ENCODE measurements at regions not wholly inside any gene's neighbourhood (a gene's known extent, or its start where the extent isn't known, plus 50 kb on each side); places are given as distances from the start of the nearest gene placed in this dataset.
"Not testable (repeated sequence)": the region's sequence is repeated elsewhere in the genome, so short reads cannot be mapped to it uniquely, and the experiment has no call there.

DNA sequence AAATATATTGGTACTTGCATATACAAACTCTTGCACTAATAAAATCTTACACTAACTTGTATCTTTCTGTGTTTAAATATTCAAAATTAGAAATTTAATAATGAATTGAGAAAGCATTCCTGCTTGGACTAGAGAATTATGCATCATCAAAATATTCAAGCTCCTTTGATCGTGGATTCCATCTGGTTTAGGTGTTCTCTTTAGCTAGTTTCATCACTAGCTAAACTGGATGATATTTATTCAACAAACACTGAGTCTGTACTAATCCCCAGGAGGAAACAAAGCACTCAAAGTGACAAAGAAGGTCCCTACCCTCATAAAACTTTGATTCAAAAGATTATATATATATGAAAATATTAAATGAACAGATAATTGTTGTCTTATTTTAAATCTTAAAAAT, 1360.9 kb upstream of the ALCAM start:
- Mint-ChIP-seq H3K9me3 (no peaks in the 10 kb centered on the region), H3K36me3 (no peaks in the 10 kb centered on the region), H3K27ac (no peak overlapping the region), H3K4me1 (ENCODE audit: unreplicated experiment) (no peaks in the 10 kb centered on the region), H3K27me3 (no peaks in the 10 kb centered on the region), H3K4me3 (no peak overlapping the region)
- no peak for DNase-seq (ENCODE audit: extremely low spot score, unreplicated experiment)
- TF ChIP-seq, protein P1, sequence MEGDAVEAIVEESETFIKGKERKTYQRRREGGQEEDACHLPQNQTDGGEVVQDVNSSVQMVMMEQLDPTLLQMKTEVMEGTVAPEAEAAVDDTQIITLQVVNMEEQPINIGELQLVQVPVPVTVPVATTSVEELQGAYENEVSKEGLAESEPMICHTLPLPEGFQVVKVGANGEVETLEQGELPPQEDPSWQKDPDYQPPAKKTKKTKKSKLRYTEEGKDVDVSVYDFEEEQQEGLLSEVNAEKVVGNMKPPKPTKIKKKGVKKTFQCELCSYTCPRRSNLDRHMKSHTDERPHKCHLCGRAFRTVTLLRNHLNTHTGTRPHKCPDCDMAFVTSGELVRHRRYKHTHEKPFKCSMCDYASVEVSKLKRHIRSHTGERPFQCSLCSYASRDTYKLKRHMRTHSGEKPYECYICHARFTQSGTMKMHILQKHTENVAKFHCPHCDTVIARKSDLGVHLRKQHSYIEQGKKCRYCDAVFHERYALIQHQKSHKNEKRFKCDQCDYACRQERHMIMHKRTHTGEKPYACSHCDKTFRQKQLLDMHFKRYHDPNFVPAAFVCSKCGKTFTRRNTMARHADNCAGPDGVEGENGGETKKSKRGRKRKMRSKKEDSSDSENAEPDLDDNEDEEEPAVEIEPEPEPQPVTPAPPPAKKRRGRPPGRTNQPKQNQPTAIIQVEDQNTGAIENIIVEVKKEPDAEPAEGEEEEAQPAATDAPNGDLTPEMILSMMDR (conservative IDR thresholded peaks at IDR 0.05), result no peak

DNA sequence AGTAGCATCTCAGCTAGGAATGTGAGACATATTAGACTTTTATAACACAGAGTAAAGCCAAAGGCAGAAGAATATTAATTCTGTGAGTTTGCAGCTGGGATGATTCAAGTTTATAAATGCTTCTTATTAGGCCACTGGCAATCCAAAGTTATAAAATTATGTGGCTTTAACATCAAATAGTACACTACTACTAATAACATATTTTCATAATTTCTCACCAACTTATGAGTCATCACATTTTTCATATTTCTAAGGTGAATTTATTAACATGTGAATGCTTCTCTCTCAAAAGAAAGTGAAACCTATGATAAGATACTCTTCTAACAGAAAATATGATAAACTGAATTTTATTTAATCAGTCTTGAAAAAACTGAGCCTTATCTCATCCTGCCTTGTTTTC, 1348.2 kb upstream of the ALCAM start:
- Mint-ChIP-seq H3K4me3 (no peak overlapping the region), H3K4me1 (ENCODE audit: unreplicated experiment) (no peaks in the 10 kb centered on the region), H3K27me3 (no peaks in the 10 kb centered on the region), H3K27ac (no peak overlapping the region), H3K36me3 (no peaks in the 10 kb centered on the region), H3K9me3 (no peaks in the 10 kb centered on the region)
- DNase-seq (ENCODE audit: extremely low spot score, unreplicated experiment), result no peak
- TF ChIP-seq, protein P1 (conservative IDR thresholded peaks at IDR 0.05), result no peak

DNA sequence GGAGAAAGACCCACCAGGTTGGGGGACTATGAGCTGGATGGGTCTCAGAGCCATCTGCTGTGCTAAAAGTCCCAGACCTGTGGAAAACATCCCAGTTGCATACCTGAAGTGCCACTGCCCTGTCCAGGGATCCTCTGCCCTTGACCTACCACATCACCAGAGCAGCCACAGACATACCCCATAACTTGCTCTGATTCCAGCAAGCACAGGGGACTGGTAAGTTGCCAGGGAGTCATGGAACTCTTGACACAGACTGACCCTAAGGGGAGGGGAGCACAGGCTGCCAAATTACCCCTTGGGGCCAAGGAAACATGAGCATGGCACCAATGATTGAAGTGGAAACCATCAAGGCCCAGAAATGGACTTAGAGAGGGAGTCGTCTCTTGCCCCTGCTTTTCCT, 1335.1 kb upstream of the ALCAM start:
- TF ChIP-seq, protein P1 (conservative IDR thresholded peaks at IDR 0.05), result no peak
- H3K4me3 Mint-ChIP-seq, result no peak overlapping the region
- H3K4me1 Mint-ChIP-seq (ENCODE audit: unreplicated experiment), result no peaks in the 10 kb centered on the region
- H3K27ac Mint-ChIP-seq, result no peak overlapping the region
- no peaks in the 10 kb centered on the region for H3K27me3 Mint-ChIP-seq
- H3K36me3 Mint-ChIP-seq, result no peaks in the 10 kb centered on the region
- DNase-seq (ENCODE audit: extremely low spot score, unreplicated experiment), result no peak
- peaks cover 6% of the 10 kb centered on the region for H3K9me3 Mint-ChIP-seq

DNA sequence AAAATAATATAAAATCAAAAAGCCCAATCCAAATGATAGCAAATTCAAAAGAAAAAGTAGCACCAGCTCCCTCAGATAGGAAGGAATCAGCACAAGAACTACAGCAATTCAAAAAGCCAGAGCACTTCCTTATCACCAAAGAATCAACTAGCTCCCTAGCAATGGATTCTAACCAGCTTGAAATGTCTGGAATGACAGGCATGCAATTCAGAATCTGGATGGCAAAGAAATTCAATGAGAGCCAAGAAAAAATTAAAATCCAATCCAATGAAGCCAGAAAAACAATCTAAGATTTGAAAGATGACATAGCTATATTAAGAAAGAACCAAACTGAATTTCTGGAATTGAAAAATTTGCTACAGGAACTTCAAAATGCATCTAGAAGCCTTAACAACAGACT, 1334.4 kb upstream of the ALCAM start:
- no peak for DNase-seq (ENCODE audit: extremely low spot score, unreplicated experiment)
- no peaks in the 10 kb centered on the region for H3K27me3 Mint-ChIP-seq
- H3K4me3 Mint-ChIP-seq, result no peak overlapping the region
- TF ChIP-seq, protein P1 (conservative IDR thresholded peaks at IDR 0.05), result no peak
- H3K9me3 Mint-ChIP-seq, result peaks cover 6% of the 10 kb centered on the region
- no peaks in the 10 kb centered on the region for H3K4me1 Mint-ChIP-seq (ENCODE audit: unreplicated experiment)
- no peak overlapping the region for H3K27ac Mint-ChIP-seq
- H3K36me3 Mint-ChIP-seq, result no peaks in the 10 kb centered on the region

DNA sequence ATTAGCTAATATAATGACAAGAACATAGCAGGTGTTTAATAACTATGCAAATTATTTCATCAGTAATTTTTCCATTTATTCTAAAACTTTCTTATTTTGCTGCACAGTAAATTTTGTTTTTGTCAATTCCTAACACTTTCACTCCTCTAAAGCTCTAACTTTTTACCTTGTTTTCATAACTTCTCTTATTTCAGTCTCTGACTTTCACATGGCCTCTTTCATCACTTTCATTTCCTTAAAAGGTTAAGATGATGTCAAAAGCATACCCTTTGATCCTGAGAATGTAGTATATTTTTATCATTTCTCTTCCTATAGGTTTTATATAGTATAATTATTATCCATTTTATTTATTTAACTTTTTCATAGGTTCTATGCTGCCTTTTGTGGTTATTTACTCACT, 1325.8 kb upstream of the ALCAM start:
- Mint-ChIP-seq H3K27me3 (no peaks in the 10 kb centered on the region), H3K4me3 (no peak overlapping the region), H3K4me1 (ENCODE audit: unreplicated experiment) (no peaks in the 10 kb centered on the region), H3K9me3 (no peaks in the 10 kb centered on the region), H3K27ac (no peak overlapping the region), H3K36me3 (no peaks in the 10 kb centered on the region)
- TF ChIP-seq, protein P1 (conservative IDR thresholded peaks at IDR 0.05), result no peak
- no peak for DNase-seq (ENCODE audit: extremely low spot score, unreplicated experiment)

DNA sequence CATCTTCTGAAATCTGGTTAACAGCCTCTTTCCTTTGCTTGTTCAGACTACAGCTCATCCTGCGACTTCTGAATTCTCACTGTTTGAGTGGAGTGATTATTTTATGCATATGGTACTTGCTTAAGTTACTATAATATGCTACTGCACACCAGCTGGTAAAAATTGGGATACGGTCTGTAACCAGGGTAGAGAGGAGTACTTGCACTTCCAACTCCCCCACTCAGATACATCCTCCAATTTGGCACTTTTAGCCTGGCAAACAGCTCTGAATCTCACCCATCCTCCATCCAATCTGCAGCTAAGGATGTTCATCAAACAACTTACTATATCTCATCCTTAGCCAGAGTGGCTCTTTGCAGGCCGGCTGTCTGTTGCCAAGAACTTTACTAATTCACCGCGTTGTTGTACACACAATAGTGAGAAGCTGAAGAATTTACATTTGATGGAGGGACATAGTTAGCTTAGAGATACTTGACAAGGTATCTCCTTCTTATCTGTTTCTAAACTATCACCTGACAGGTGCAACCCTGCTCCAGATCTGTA, 1323.6 kb upstream of the ALCAM start:
- H3K4me3 Mint-ChIP-seq; H3K27ac Mint-ChIP-seq; H3K36me3 Mint-ChIP-seq; H3K27me3 Mint-ChIP-seq; DNase-seq (ENCODE audit: extremely low spot score, unreplicated experiment); H3K9me3 Mint-ChIP-seq; H3K4me1 Mint-ChIP-seq (ENCODE audit: unreplicated experiment): not testable (repeated sequence)

All from type B pancreatic cell (in vitro differentiated cells).